DND-41 (cell line): ENCODE measurements at regions not wholly inside any gene's neighbourhood (a gene's known extent, or its start where the extent isn't known, plus 50 kb on each side); places are given as distances from the start of the nearest gene placed in this dataset.

ENCODE experiments used
- ATAC-seq: fragments of 200-7000 bp; cut with Tn5 transposase; 3 replicates; pipeline ENCODE4 v1.9.1; 2021; ENCODE audit warnings: low read depth; ENCODE audit not compliant: insufficient read depth
- DNase-seq: peaks from one replicate; pipeline ENCODE4 v3.0.0-alpha.2; 2020
- H2AFZ ChIP-seq: 2 replicates; pipeline ENCODE4 v1.6.0; 2012; ENCODE audit warnings: low read depth, low read length
- H3K27ac ChIP-seq: 2 replicates; pipeline ENCODE4 v1.5.1; 2012; ENCODE audit warnings: low read length, inconsistent platforms
- H3K27me3 ChIP-seq: fragments of 200-600 bp; sonication (generic); 2 replicates; pipeline ENCODE4 v1.6.0; 2012; ENCODE audit warnings: low read length, mild to moderate bottlenecking, inconsistent platforms; ENCODE audit not compliant: insufficient read depth, poor library complexity
- H3K36me3 ChIP-seq: 2 replicates; pipeline ENCODE4 v1.5.1; 2012; ENCODE audit warnings: low read length, inconsistent platforms; ENCODE audit not compliant: insufficient read depth
- H3K4me1 ChIP-seq: 2 replicates; pipeline ENCODE4 v1.5.1; 2012; ENCODE audit warnings: mild to moderate bottlenecking, low read length; ENCODE audit not compliant: insufficient read depth
- H3K4me2 ChIP-seq: 2 replicates; pipeline ENCODE4 v1.6.0; 2012; ENCODE audit warnings: mild to moderate bottlenecking, moderate library complexity, low read length, inconsistent platforms; ENCODE audit not compliant: insufficient read depth
- H3K4me3 ChIP-seq, 2 experiments: fragments of 200-600 bp in 1 of 2; shearing (Covaris generic) in 1 of 2; 2 replicates each; pipeline ENCODE4 v1.5.1; 2012 to 2016; ENCODE audit warnings: inconsistent platforms in 2 of 2, low read length in 2 of 2, mild to moderate bottlenecking in 2 of 2, low read depth in 1 of 2, moderate library complexity in 1 of 2
- H3K79me2 ChIP-seq: 2 replicates; pipeline ENCODE4 v1.6.0; 2012; ENCODE audit warnings: low read length, inconsistent platforms; ENCODE audit not compliant: insufficient read depth
- H3K9ac ChIP-seq: 2 replicates; pipeline ENCODE4 v1.6.0; 2012; ENCODE audit warnings: low read depth, mild to moderate bottlenecking, inconsistent platforms, low read length, moderate library complexity
- H3K9me3 ChIP-seq: 2 replicates; pipeline ENCODE4 v1.5.1; 2012; ENCODE audit warnings: low read length, moderate library complexity, mild to moderate bottlenecking, inconsistent platforms; ENCODE audit not compliant: insufficient read depth, severe bottlenecking
- H4K20me1 ChIP-seq: 2 replicates; pipeline ENCODE4 v1.6.0; 2012; ENCODE audit warnings: low read length; ENCODE audit not compliant: insufficient read depth
- CTCF ChIP-seq: IDR thresholded peaks from 2 replicates; pipeline ENCODE4 v1.5.1; 2012; ENCODE audit warnings: borderline replicate concordance, low read length, moderate library complexity, mild to moderate bottlenecking; ENCODE audit not compliant: poor library complexity, severe bottlenecking; ENCODE audit errors: extremely low read depth
- EZH2 ChIP-seq: IDR thresholded peaks from 3 replicates; pipeline ENCODE4 v1.6.1; 2012; ENCODE audit warnings: borderline replicate concordance, low read depth, mild to moderate bottlenecking, moderate library complexity, low read length, inconsistent platforms; ENCODE audit not compliant: severe bottlenecking

DNA sequence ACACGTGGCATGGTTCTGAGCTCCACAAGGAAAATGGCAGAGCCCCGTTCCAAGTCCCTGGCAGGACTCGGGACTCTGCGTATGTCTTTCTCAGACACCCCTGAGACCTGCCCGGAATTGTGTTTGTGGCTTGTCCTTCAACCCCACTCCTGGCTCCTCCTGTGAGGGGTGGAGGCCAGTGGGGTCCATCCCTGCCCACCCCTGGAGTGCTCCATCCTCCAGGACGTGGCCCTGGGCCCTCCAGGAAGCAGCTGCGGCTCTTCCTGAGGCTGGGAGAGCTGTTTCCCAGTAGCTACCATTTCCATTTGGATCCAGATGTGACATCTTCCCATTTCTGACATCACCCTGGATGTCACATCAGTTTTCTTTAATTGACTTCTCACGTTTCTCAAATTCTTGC, 118.7 kb upstream of the C1QTNF9B start:
- peaks cover 4% of the 10 kb centered on the region for H3K27me3 ChIP-seq
- no peaks in the 10 kb centered on the region for H3K36me3 ChIP-seq
- ATAC-seq: no peak

GRCh38 chr13:24022568-24022967, 125.3 kb upstream of the C1QTNF9B start:
- no peaks in the 10 kb centered on the region for H3K9me3 ChIP-seq
- H3K4me1 ChIP-seq: no peaks in the 10 kb centered on the region
- no peak for ATAC-seq
- no peak for DNase-seq
- H3K79me2 ChIP-seq: no peaks in the 10 kb centered on the region
- no peak overlapping the region for H3K27ac ChIP-seq
- no peak overlapping the region for H2AFZ ChIP-seq
- no peaks in the 10 kb centered on the region for H3K36me3 ChIP-seq
- H4K20me1 ChIP-seq: no peaks in the 10 kb centered on the region
- no peaks in the 10 kb centered on the region for H3K27me3 ChIP-seq
- H3K4me3 ChIP-seq: no peak overlapping the region
- H3K9ac ChIP-seq: no peak overlapping the region
- H3K4me2 ChIP-seq: no peak overlapping the region
- TF ChIP-seq EZH2 (no peak), CTCF (no peak)

More for the DNA sequence above, 118.7 kb upstream of the C1QTNF9B start:
- H3K4me3 ChIP-seq: no peak overlapping the region
- H2AFZ ChIP-seq: no peak overlapping the region
- H3K79me2 ChIP-seq: no peaks in the 10 kb centered on the region
- DNase-seq: no peak
- no peaks in the 10 kb centered on the region for H3K4me1 ChIP-seq
- no peak overlapping the region for H3K4me2 ChIP-seq
- TF ChIP-seq EZH2 (no peak), CTCF (no peak)
- no peaks in the 10 kb centered on the region for H4K20me1 ChIP-seq
- H3K27ac ChIP-seq: no peak overlapping the region
- no peak overlapping the region for H3K9ac ChIP-seq
- no peaks in the 10 kb centered on the region for H3K9me3 ChIP-seq

- H3K9me3 ChIP-seq: no peaks in the 10 kb centered on the region
- H3K9ac ChIP-seq: no peak overlapping the region
- H3K27ac ChIP-seq: no peak overlapping the region
- no peaks in the 10 kb centered on the region for H3K79me2 ChIP-seq
- H2AFZ ChIP-seq: no peak overlapping the region
- H3K4me3 ChIP-seq: no peak overlapping the region
- H4K20me1 ChIP-seq: no peaks in the 10 kb centered on the region
- TF ChIP-seq CTCF (no peak), EZH2 (no peak)
- H3K27me3 ChIP-seq: no peaks in the 10 kb centered on the region
- H3K4me1 ChIP-seq: no peaks in the 10 kb centered on the region
- no peak overlapping the region for H3K4me2 ChIP-seq
- ATAC-seq (no peak), DNase-seq (no peak)
- no peaks in the 10 kb centered on the region for H3K36me3 ChIP-seq
Observed at GRCh38 chr13:24023073-24023472, 125.8 kb upstream of the C1QTNF9B start.

DNA sequence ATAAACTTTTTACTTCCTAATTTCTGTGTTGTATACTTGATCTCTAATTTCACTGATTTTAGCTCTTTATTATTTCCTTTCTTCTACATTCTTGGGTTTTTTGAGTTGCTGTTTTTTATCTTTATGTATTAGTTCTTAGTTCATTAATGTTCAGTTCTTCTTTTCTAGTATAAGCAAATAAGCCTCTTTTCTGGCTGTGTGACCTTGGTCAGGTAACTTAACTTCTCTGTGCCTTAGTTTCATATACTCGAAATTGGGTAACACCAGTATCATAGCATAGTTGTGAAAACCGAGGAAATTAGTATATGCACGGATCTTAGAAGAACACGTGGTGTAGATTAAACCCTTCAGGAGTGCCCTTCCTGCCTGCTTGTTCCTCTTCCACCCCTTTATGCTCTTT, 130.2 kb upstream of the C1QTNF9B start:
- no peaks in the 10 kb centered on the region for H3K79me2 ChIP-seq
- DNase-seq (no peak), ATAC-seq (no peak)

More for the DNA sequence above, 130.2 kb upstream of the C1QTNF9B start:
- no peaks in the 10 kb centered on the region for H4K20me1 ChIP-seq
- no peaks in the 10 kb centered on the region for H3K36me3 ChIP-seq
- H3K9me3 ChIP-seq: no peaks in the 10 kb centered on the region
- H3K4me3 ChIP-seq: no peak overlapping the region
- H3K4me1 ChIP-seq: no peaks in the 10 kb centered on the region
- H2AFZ ChIP-seq: no peak overlapping the region
- H3K4me2 ChIP-seq: no peak overlapping the region
- TF ChIP-seq EZH2 (no peak), CTCF (no peak)
- H3K9ac ChIP-seq: no peak overlapping the region
- H3K27ac ChIP-seq: no peak overlapping the region
- H3K27me3 ChIP-seq: peaks cover 4% of the 10 kb centered on the region
